ENCODE measurements at regions not wholly inside any gene's neighbourhood (a gene's known extent, or its start where the extent isn't known, plus 50 kb on each side); places are given as distances from the start of the nearest gene placed in this dataset.
"Not testable (repeated sequence)": the region's sequence is repeated elsewhere in the genome, so short reads cannot be mapped to it uniquely, and the experiment has no call there.

GRCh38 chr9:107768224-107768623 lies 278.7 kb upstream of the KLF4 start:
- no peak for DNase-seq (ENCODE audit: low read depth, low spot score)

GRCh38 chr9:107767711-107768110 lies 278.1 kb upstream of the KLF4 start:
- DNase-seq (ENCODE audit: low read depth, low spot score): no peak

GRCh38 chr9:107763469-107763868 lies 273.9 kb upstream of the KLF4 start:
- DNase-seq (ENCODE audit: low read depth, low spot score): not testable (repeated sequence)

- no peak for DNase-seq (ENCODE audit: low read depth, low spot score)
These were observed 271.7 kb upstream of the KLF4 start for GRCh38 chr9:107761307-107761706.

GRCh38 chr9:107760469-107761242 lies 271.1 kb upstream of the KLF4 start:
- DNase-seq (ENCODE audit: low read depth, low spot score): no peak

- no peak for DNase-seq (ENCODE audit: low read depth, low spot score)
These were observed 270.2 kb upstream of the KLF4 start for GRCh38 chr9:107759823-107760166.

- no peak for DNase-seq (ENCODE audit: low read depth, low spot score)
These were observed 269.6 kb upstream of the KLF4 start for GRCh38 chr9:107759009-107759822.

GRCh38 chr9:107756091-107756490 lies 266.5 kb upstream of the KLF4 start:
- DNase-seq (ENCODE audit: low read depth, low spot score): no peak

- no peak for DNase-seq (ENCODE audit: low read depth, low spot score)
These were observed 265.7 kb upstream of the KLF4 start for GRCh38 chr9:107755246-107755645.

GRCh38 chr9:107751567-107752210 lies 262.1 kb upstream of the KLF4 start:
- DNase-seq (ENCODE audit: low read depth, low spot score): no peak

GRCh38 chr9:107750741-107751566 lies 261.4 kb upstream of the KLF4 start:
- peak; percentile 74 for DNase-seq (ENCODE audit: low read depth, low spot score)

- DNase-seq (ENCODE audit: low read depth, low spot score): peak; percentile 63
These were observed 260.3 kb upstream of the KLF4 start for GRCh38 chr9:107749787-107750444.

GRCh38 chr9:107744873-107745272 lies 255.3 kb upstream of the KLF4 start:
- no peak for DNase-seq (ENCODE audit: low read depth, low spot score)

- no peak for DNase-seq (ENCODE audit: low read depth, low spot score)
These were observed 253.2 kb upstream of the KLF4 start for GRCh38 chr9:107742531-107743309.

- DNase-seq (ENCODE audit: low read depth, low spot score): no peak
These were observed 250.8 kb upstream of the KLF4 start for GRCh38 chr9:107740088-107740980.

- DNase-seq (ENCODE audit: low read depth, low spot score): no peak
These were observed 250.1 kb upstream of the KLF4 start for GRCh38 chr9:107739601-107740082.

- DNase-seq (ENCODE audit: low read depth, low spot score): no peak
These were observed 249.2 kb upstream of the KLF4 start for GRCh38 chr9:107738789-107739188.

- DNase-seq (ENCODE audit: low read depth, low spot score): no peak
These were observed 248.6 kb upstream of the KLF4 start for GRCh38 chr9:107737987-107738743.
